T-helper 9 cell (primary cell): ENCODE measurements at regions not wholly inside any gene's neighbourhood (a gene's known extent, or its start where the extent isn't known, plus 50 kb on each side); places are given as distances from the start of the nearest gene placed in this dataset.

ENCODE experiments used
- DNase-seq: peaks from one replicate; pipeline ENCODE4 v3.0.0-alpha.2; 2020

DNA sequence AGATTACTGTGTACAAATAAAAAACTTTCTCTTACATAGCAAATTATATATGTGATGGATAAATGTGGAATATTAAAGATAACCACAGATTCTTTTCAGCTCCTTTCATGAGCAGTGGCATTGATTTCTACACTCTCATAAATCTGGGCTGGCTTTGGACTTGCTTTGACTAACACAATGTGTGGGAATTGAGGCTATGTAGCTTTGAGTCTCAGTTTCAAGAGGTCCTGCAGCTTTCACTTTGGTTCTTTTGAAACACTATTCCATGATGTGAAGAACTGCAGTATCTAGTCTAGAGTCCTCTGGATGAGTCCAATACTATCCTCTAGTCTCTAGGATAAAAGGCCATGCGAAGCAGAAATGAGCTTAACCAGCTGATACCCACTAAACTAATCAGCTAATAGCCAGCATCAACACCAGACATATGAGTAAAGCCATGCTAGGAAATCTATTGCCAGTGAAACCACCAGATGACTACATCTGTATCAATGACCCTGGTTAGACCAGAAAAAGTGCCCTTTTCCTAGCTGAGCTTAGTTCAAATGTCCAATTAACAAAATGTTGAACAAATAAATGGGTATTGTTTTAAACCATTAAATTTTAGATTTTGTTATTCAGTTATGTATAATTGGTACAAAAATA, 274.9 kb upstream of the ZPLD1 start:
- no peak for DNase-seq

DNA sequence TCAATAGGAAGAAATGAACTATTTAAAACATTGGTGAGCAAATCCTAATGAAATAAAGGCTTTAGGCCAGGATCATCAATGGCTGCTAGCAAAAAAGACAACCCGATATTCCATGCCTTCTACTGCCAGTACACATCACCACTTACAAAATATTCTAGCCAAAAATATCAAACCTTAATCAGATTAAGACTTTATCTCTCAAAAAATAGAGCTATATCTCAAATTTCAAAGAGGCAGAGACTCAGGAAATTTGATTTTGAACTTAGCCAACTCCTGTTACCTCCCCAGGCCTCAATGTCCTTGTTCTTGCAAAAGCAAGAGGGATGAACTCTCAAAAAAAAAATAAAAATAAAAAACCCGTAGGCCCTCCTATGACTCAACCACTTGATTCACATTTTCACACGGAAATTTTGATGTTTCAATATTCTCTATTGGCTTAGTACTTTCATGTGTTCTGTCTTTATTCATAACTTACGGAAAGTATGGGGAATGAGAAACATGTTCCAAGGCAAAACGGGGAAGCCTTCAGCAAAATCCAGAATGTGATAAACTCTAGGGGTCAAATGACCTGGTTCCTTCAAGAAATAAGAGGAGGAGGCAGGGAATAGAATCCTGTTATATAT, 273.3 kb upstream of the ZPLD1 start:
- DNase-seq = no peak

DNA sequence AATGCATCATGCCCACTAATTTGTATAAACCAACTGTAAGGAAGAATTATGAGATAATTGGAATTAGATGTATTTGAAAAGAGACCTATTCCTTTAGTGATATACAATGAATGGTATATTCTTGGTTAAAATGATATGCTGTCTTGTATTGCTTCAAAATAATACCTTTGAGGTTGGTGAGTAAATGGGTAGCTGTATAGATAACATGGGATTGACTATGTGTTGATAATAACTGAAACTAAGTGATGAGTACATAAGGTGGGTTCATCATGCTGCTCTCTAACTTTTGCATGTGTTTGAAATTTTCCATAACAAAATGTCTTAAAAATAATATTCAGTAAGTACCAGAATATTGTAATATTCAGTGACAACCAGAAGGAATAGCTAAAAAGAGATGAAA, 272.6 kb upstream of the ZPLD1 start:
- no peak for DNase-seq

DNA sequence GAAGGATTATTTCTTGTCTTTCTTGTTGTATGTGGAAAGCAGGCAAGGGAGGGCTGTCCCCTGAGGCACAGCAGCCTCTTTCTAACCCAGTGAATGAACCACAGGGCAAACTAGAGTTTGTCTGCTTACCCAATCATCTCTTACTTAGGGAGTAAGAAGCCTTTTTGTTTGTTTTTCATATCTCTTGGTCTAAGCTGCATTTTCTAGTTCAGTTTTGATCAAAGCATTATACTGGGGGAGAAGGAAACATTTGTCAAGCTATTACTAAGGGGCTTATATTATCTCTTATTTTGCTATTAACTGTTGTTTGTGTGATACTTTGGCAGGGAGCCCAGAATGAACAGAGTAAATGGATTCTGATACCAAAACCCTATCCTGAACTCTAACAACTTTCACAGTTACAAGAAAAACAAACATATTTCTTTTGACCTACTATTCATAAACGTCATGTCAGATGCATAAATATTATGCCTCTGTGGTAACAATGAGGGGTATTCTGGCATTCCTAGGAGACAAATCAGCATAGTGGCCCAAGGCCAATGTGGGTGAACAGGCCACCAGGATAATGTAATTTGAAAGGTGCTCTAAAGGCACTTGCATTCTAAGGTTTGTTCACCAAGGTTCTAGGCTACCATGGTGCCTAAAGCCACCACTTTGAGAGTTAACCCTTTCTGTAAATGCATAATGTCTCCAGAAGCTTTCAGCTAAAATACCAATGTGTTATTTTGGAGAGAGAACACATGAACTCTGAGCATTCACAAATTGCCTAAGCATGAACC, 271.6 kb upstream of the ZPLD1 start:
- no peak for DNase-seq

DNA sequence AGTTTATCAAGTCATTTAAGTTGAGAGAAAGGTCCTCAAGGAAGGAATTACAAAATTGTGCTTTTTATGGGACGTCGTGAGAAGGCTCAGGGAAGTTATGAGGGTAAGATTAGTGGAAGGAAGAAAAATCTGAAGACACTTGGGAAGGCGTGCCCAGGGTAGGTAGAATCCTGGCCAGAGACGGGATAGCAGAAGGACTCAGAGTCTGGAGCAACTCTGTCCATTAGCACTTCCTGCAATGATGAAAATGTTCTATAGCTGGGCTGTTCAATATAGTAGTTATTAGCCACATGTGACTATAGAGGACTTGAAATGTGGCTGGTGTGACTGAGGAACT, 271.0 kb upstream of the ZPLD1 start:
- no peak for DNase-seq

DNA sequence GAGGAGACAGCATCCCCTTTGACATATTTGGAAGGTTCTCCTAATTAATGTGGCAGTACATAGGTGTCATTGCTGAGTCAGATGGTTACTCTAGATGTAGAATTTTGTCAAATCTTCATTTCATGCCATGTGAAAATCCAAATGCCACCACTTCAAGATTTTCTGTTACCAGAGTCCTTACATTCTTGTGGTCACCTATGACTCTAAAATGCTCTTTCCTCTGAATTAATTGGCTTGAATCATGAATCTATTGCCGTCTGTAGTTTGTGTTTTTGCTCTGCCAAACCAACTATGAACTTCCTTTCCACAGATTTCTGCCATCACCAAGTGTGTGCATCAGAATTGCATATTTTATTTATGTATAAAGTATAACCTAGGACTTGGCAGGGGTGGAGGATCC, 269.4 kb upstream of the ZPLD1 start:
- DNase-seq = no peak

DNA sequence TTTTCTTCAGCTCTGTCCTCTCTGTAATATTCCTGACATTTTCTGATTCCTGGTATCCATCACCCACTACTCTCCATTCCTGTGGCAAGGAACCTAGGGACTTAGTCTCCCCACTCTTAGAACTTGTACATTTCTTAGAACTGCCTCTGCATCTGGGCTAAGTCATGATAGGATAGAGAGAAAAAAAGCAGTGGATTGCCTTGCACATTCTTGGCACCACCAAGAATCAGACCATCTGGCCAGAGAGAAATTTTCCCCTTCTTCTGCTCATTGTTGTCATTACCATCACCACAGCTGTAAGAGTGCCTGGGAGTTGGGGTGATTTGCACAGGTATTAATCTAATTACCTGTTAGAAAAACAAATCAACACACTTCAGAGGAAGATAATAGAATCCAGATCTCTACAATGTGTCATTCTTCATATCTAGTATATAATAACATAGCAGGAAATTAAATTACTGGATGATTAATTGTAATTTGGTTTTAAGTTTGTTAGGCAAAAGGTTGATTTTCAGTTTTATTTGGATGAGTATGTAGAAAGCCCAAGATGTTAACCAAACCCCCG, 264.8 kb upstream of the ZPLD1 start:
- no peak for DNase-seq

DNA sequence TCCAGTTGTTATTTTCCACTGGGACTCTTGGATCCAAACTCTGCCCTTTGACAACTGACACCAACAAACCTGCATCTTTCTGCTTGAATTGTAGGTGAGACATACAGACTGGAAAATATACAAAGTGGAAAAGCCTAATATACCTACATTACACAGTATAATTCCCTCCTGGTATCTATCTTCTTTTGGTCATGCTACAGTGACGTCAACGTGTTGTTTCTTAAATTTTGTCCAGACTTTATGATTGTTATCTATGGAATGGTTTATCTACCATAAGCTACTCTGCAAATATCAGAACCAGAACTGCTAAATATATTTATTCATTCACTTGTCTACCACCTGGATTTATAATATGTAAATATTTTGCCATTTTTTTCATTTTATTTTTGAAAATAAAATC, 264.3 kb upstream of the ZPLD1 start:
- DNase-seq = no peak

DNA sequence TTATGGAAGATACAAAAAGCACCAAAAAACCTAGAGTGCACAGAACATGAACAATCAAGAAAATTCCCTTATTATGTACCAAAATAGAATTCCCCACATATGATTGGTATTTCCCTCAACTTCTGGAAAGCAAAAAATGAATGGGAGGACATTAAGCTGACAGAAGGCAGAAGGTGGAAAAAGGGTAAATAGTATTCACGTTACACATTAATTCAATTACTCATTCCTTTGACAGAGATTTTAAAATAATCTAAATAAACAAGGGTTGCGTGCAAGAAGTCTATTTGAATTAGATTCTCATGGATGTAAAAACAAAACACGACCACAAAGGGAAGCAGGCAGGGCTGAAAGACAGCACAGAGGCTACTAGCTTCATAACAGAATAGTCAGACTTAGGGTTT, 260.5 kb upstream of the ZPLD1 start:
- no peak for DNase-seq

DNA sequence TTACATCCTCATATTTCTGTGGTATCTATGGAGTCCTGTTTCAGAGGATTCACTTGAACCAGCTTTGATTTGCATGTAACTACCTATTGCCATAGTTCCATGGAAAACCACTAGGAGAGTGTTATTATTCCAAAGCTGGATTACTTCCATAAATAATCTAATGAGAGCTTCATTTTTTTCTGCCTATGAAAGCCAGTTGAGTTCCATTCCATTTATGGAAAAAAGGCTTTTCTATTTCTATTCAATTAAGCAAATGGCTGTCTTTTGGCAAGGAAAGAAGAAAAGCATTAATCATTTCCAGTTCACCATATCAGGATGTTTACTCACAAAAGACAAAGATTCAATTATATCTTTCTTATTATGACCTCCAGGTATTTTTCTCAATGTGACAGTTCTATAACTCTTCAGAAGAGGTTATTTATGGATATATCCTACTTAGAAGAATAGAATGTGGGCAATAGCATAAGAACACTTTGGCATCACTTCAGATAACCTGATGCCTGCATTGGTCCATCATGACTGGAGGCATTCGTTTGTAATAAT, 259.9 kb upstream of the ZPLD1 start:
- no peak for DNase-seq

DNA sequence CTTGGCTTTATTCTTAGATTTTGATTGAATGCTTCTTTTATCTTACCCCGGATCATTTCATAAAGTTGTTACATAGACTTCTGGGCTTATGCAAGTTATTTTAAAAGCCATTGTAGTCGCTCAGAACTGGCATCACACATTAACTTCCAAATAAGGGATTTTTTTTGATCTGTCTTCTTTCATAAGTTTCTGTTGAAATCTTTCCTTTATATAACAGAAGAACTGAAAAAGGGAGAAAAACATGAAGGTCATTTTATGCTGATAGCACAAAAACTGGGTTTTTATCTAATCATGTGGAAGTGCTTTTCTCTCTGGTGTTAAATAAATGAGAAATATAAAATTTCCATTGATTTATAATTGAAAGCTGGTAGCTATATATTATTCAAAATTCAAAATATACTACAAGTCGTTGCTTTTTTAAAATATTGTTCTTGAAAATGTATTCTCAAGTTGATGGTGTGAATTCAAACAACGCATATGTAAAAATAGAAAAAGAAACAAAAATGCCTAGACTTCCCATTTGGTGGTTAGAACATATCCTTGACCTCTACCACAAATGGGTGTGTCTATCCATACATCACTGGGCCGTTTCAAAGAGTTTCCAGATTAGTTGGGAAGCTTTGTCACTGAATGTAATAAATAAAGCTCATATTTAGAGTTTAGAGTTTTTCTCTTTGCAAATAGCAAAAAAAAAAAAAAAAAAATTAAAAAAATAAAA, 258.3 kb upstream of the ZPLD1 start:
- no peak for DNase-seq

DNA sequence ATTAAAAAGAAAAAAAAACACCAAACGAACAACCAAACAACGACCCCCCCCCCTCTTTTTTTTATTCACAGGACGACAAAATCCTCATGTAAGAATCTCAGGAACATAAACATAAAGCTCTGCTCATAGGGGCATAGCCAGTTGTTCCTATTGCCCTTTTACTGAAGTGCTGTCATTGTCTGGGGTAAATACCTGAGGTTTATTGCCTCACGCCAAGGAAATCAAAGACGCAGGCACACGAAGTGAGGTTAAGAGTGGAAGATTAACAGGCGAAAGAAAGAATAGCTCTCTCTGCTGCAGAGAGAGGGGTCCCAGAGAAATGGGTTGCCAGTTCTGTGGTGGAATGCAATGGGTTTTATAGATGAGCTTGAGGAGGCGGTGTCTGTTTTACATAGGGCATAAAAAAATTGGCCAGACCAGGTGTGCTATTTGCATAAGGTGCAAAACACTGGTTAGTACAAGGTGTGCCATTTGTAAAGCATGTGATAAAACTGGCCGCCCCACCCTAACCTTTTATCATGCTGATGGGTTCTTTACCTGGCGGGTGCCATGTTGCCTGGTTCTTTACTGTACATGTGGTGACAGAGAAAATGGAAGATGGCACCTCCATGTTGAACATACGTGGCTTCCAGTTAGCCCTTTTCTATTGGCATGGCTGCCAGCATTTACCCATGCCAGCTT, 257.6 kb upstream of the ZPLD1 start:
- DNase-seq = no peak

DNA sequence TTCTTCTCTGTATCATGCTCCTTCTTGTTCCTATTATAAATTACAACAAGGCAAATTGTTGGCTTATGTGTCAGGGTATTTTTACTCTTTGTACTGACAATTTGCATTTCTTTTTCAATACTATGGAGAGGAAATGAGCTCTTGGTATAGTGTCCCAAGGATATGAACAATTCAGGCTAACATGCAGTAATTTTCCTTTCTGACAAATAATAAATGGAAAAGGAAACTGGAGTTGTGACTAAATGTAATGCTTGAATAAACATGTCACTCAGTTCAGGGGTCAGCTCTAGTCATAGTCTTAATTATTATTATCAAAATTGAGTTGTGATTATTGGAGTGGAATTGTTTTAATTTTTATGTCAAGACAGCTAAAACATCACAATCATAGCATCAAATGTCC, 256.0 kb upstream of the ZPLD1 start:
- DNase-seq = no peak

DNA sequence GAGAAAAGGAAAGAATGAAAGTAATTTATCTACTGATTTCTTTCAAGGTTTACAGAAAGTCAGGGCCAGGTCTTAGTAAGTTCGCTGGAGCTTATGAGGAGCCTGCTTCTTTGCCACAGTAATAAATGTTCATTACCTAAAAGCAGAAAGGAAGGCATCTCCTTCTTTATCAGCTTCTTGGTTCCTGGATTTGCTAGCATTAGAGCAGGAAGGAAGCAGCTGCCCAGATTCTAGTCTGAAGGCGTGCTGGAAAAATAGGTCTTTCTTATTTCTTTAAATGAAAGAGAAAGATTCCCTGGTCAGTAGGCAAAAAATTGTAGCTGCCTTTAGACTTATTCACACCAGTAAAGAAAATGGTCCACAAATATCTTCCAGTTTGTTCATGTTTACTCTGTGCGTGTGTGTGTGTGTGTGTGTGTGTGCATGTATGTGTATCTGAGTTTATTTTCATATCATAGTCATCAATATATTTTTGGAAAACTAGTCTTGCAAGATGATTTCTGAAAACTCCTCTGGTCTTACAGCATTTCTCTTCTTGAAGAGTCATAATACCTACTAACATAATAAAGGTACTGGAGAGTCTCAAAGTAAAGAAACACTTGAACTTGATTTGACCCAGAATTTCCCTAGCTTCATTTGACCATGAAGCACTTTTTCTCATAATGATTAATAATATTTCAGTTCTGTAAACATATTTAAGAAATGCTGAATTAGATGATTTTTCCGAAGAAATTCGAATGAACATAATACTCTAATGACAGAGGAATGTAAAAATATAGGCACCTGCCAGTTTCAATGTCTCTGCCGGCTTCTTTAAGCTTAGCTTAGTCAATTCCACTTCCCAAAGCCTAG, 255.3 kb upstream of the ZPLD1 start:
- no peak for DNase-seq

DNA sequence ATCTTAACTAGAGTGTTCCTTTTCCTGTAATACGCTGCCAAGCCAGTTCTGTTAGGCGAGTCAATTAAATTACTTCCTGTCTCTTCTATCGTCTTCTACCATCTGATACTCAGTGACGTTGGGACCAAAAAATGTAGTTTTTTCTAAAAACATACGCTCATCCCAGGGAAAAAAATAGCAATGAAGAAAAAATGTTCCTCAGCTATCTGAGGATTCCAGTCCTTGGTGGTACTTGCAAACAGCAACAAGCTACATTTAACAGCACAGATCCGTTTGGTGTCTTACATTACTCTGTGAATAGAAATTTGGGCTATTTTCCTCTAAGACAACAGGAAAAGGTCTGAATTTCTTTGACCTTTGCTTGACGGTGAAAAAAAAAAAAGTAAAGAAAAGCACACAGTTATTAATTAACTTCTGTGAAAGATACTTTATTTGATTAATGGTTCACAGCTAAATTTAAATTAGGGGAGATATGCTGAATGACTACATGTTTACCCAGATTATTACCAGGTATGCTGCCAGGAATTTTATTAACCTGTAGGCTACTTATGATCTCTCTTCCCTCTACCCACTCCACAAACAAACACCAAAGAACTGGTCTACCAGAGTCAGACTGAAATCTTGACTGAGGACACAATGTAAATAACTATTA, 254.4 kb upstream of the ZPLD1 start:
- DNase-seq = no peak

DNA sequence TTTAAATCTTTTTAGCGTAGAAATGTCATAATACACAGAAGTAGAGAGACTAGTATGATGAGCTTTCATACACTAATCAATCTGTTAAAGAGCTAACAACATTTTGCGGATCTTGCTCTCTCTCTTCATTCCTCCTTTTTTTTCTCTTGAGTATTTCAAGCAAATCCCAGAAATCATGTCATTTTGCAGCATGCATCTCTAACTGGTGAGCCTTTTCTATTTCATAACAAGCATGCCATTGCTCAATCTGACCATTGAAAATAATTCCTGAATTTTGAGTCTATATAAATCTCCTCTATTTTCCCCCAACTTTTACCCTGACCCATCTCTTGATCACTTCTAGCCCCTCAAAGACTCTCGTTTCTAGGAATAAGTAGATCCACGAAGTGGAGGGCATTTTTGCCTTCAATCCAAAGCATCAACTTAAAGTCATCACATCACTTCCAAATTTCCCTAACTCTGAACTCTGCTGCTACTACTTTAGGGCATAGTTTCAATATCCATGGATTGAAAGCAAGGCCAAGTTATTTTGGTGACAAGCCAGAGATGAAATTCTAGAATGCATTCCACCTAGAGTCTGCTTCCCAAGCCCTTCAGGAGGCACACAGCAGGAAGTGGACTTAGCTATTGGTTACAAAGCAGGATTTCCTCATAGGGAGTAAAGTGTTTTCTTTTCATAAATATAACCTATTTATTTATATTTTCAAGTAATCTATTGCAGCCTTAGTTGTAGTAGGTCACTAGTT, 253.5 kb upstream of the ZPLD1 start:
- no peak for DNase-seq

DNA sequence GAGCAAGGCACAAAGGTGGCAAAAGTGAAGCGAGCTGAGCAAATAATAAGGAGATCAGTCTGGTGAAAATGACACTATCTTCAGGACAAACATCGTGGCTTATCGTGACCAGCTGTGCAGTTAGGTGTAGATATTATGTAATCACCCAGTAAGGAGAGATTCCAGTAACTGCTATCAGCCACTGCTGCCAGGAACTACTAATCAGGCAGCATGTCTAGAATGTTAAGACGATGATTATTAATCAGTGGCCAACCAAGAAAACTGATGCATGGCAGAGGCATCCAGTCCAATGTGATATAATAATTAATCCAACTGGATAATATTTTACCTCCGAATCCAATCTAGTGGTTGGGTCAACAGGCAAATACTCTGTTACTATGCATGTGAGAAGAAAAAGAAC, 252.7 kb upstream of the ZPLD1 start:
- DNase-seq = no peak

DNA sequence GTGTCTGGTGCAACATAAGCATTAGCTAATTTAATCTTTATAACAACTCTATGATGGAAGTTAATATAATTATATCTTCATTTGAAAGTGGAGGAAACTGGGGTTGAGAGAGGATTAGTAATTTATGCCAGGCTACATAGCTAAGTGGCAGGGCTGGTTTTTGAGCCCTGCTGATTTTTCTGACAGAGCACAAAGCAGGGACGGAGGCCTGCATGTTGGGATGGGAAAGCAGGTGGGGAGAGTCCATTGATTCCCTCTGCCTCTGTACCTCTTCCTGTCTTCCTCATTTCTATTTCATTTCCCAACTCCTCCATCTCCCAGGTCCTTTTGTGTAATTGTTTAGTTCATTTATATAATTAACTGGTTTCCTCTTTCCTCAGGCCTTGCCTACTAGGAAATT, 251.6 kb upstream of the ZPLD1 start:
- no peak for DNase-seq

DNA sequence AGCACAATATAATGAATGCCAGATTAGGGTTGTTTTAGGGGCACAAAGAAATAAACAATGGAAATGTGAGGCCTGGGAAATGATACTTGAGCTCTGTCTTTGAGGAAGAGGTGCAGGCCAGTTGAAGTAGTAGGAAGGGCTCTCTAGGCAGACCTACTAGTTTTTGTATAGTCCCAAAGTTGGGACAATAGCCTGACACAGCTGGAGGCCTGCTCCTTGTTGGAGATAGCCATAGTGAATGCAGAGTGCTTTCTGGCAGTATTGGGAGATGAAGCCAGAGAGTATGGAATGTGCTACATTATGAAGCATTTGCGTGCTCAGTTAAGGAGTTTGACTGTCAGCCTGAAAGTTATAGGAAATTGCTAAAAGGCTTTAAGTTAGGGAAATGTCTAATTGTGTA, 251.2 kb upstream of the ZPLD1 start:
- no peak for DNase-seq

DNA sequence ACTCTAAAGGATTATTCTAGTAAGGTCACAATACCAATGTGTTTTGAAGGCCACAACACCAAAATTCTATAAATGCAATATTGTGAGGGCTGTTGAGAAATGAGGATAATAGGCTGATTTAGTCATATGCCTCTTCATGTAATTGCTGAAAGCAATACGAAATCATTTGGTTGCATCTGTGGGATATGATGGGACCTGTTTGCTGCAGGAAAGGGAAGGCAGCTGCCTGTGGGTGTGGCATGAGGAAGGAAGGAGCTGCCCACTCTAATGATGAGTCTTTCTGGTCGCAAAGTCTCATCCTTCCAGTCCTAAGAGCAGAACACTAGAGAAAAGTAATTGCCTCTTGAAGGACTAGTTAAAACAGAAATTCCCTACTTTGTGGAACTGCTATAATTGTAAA, 245.3 kb upstream of the ZPLD1 start:
- no peak for DNase-seq
